Endothelial cell of umbilical vein (primary cell): ENCODE measurements at regions not wholly inside any gene's neighbourhood (a gene's known extent, or its start where the extent isn't known, plus 50 kb on each side); places are given as distances from the start of the nearest gene placed in this dataset.

Experiments
- EZH2 ChIP-seq: IDR thresholded peaks from 2 replicates; pipeline ENCODE4 v1.6.1; 2012; ENCODE audit warnings: borderline replicate concordance, low read depth, mild to moderate bottlenecking, moderate library complexity, low read length, inconsistent platforms; ENCODE audit not compliant: severe bottlenecking
- POLR2AphosphoS5 ChIP-seq: IDR thresholded peaks from 2 replicates; pipeline ENCODE4 v1.6.1; 2012; ENCODE audit warnings: low read depth, mild to moderate bottlenecking, control low read depth, low read length, moderate library complexity; ENCODE audit not compliant: insufficient read depth
- TF ChIP-seq, protein P1 (sequence below), 2 donors: IDR thresholded peaks; 1 replicate in 1 of 2; 2 replicates in 1 of 2; pipeline ENCODE4 v1.5.1; 2011; ENCODE audit warnings: low read length in 2 of 2, mild to moderate bottlenecking in 2 of 2, moderate library complexity in 2 of 2, control low read depth in 1 of 2, inconsistent platforms in 1 of 2, low read depth in 1 of 2; ENCODE audit not compliant: insufficient read depth in 1 of 2; ENCODE audit errors: extremely low read depth in 1 of 2

GRCh38 chr15:62793752-62794144 is 248.8 kb upstream of the TPM1 start:
- TF ChIP-seq, protein P1, sequence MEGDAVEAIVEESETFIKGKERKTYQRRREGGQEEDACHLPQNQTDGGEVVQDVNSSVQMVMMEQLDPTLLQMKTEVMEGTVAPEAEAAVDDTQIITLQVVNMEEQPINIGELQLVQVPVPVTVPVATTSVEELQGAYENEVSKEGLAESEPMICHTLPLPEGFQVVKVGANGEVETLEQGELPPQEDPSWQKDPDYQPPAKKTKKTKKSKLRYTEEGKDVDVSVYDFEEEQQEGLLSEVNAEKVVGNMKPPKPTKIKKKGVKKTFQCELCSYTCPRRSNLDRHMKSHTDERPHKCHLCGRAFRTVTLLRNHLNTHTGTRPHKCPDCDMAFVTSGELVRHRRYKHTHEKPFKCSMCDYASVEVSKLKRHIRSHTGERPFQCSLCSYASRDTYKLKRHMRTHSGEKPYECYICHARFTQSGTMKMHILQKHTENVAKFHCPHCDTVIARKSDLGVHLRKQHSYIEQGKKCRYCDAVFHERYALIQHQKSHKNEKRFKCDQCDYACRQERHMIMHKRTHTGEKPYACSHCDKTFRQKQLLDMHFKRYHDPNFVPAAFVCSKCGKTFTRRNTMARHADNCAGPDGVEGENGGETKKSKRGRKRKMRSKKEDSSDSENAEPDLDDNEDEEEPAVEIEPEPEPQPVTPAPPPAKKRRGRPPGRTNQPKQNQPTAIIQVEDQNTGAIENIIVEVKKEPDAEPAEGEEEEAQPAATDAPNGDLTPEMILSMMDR (IDR thresholded peaks at IDR 0.05; ENCODE audit: extremely low read depth in 1 of 2, insufficient read depth in 1 of 2, low read depth in 1 of 2, low read length in 2 of 2) = no peak
- TF ChIP-seq POLR2AphosphoS5 = no peak
- no peak for TF ChIP-seq EZH2
